Stomach (tissue), 8 donors: ENCODE measurements at regions not wholly inside any gene's neighbourhood (a gene's known extent, or its start where the extent isn't known, plus 50 kb on each side); places are given as distances from the start of the nearest gene placed in this dataset.

Experiments used
- DNase-seq, 2 donors: peaks; one replicate each; pipeline versions ENCODE4 v3.0.0 to v3.0.0-alpha.2; 2013 to 2019
- H3K27ac ChIP-seq, 5 donors: fragments of 200-600 bp in 4 of 5; sonication (generic) in 4 of 5; one replicate each; pipeline ENCODE4 v1.5.1; 2013 to 2019; ENCODE audit warnings: mild to moderate bottlenecking in 1 of 5, moderate library complexity in 1 of 5
- H3K27me3 ChIP-seq, 3 donors: fragments of 200-600 bp; sonication (generic); one replicate each; pipeline ENCODE4 v1.5.1; 2017 to 2019; ENCODE audit warnings: mixed run types in 1 of 3
- H3K36me3 ChIP-seq, 4 donors: fragments of 200-600 bp; sonication (generic); 1 replicate in 3 of 4; 2 replicates in 1 of 4; pipeline ENCODE4 v1.5.1; 2016 to 2019
- H3K4me1 ChIP-seq, 4 donors: fragments of 200-600 bp; sonication (generic); one replicate each; pipeline ENCODE4 v1.5.1; 2016 to 2019
- H3K4me3 ChIP-seq, 4 donors: fragments of 200-600 bp; sonication (generic) in 3 of 4; one replicate each; pipeline ENCODE4 v1.5.1; 2016 to 2019; ENCODE audit warnings: mild to moderate bottlenecking in 1 of 4
- H3K9me3 ChIP-seq, 4 donors: fragments of 200-600 bp; sonication (generic); one replicate each; pipeline ENCODE4 v1.5.1; 2016 to 2019
- CTCF ChIP-seq, 7 experiments: fragments of 450-650 bp in 4 of 7; fragments of 200-600 bp in 3 of 7; sonication (generic) in 3 of 7; IDR thresholded peaks; one replicate each; pipeline ENCODE4 v1.5.1; 2016 to 2019; ENCODE audit warnings: antibody characterized with exemption in 7 of 7, control low read depth in 2 of 7, mild to moderate bottlenecking in 1 of 7
- EP300 ChIP-seq: sonication (generic); formaldehyde crosslinking; IDR thresholded peaks from one replicate; pipeline ENCODE4 v1.6.1; 2017; ENCODE audit warnings: antibody characterized with exemption
- POLR2A ChIP-seq, 4 donors: fragments of 450-650 bp; IDR thresholded peaks; one replicate each; pipeline ENCODE4 v1.6.1; 2016; ENCODE audit warnings: antibody characterized with exemption in 4 of 4, control low read depth in 2 of 4, mild to moderate bottlenecking in 1 of 4, moderate library complexity in 1 of 4
- POLR2AphosphoS5 ChIP-seq, 3 donors: sonication (generic); formaldehyde crosslinking; IDR thresholded peaks; one replicate each; pipeline ENCODE4 v1.6.1; 2016; ENCODE audit warnings: antibody characterized with exemption in 3 of 3
- WGBS, 5 donors: extraction: QIAGEN DNeasy Blood & Tissue Kit in 3 of 5; methylation state at CpG; one replicate each; pipeline versions ENCODE4 v1.1.5 to v1.1.7; 2013 to 2018; 5-methylcytosine and 5-hydroxymethylcytosine counted together
- intact Hi-C: fragments of 100-400 bp; cut with DNase I; formaldehyde crosslinking; loops from one replicate; pipeline ENCODE4 v1.15.1; 2023; ENCODE audit warnings: low total_unique reads
- donor health status: healthy with polysubstance abuse.
- donor health status: Bipolar disorder and iron deficiency.
- donor health status: healthy.

DNA sequence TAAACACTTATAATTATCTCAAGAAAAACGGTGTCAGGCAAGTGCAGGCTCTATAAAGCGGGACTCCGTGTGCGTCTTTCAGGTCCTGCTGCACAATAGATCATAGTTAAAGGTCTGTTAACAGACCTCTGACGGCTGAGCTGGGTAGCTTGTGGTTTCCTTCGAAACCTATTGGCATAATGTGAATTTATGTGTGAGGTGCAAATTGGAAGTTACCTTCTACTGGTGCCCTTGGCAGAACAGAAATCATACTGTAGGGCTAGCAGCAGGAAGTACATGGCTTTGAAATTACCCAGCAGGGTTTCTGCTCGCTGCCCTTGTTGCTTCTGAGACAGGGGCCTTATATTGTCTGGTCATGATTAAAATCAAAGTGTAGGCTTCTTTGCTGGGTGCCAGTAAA is 216.4 kb upstream of the HAND2 start:
- DNase-seq = no peak
- 68 to 71% (median 69%) methylated on average over 7 of the region's 7 CpGs for WGBS, 5 donors
- no peak overlapping the region for H3K27ac ChIP-seq
- no peak for TF ChIP-seq POLR2A (IDR thresholded peaks at IDR 0.05)
- H3K4me3 ChIP-seq = no peak overlapping the region
- no peaks in the 10 kb centered on the region for H3K4me1 ChIP-seq
- intact Hi-C loops = no loop called here
- H3K9me3 ChIP-seq = no peaks in the 10 kb centered on the region
- no peaks in the 10 kb centered on the region for H3K27me3 ChIP-seq
- H3K36me3 ChIP-seq = no peaks in the 10 kb centered on the region

- H3K4me3 ChIP-seq = no peak overlapping the region
- WGBS, 5 donors = 72 to 82% (median 81%) methylated on average over 3 of the region's 3 CpGs
- H3K9me3 ChIP-seq = no peaks in the 10 kb centered on the region
- intact Hi-C loops = no loop called here
- no peak for DNase-seq
- no peaks in the 10 kb centered on the region for H3K4me1 ChIP-seq
- no peak for TF ChIP-seq CTCF (IDR thresholded peaks at IDR 0.05)
- TF ChIP-seq POLR2A (IDR thresholded peaks at IDR 0.05) = no peak
- TF ChIP-seq POLR2AphosphoS5 (IDR thresholded peaks at IDR 0.05) = no peak
- TF ChIP-seq EP300 = no peak
- H3K27me3 ChIP-seq = no peaks in the 10 kb centered on the region
- no peak overlapping the region for H3K27ac ChIP-seq
- no peaks in the 10 kb centered on the region for H3K36me3 ChIP-seq
These were observed 215.7 kb upstream of the HAND2 start for GRCh38 chr4:173745765-173746164.

DNA sequence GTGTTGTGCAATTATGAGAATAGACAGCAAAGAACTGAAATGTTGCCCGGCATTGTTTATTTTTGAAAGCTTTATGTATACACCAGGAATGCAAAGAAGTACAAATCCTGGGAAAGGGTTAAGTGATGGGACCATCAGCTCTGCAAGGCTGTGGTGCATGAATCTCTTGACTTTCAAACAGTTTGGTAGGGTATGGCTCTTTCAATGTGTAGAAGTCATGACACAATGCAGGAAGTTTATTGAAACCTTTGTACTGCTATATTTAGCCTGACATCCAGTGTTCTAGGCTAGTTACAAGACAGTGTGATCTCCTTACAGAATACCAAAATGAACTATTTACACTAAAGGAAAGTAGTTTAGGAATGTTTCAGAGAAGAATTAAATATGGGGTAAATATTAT is 206.8 kb upstream of the HAND2 start:
- H3K27me3 ChIP-seq = no peaks in the 10 kb centered on the region
- TF ChIP-seq EP300 (no peak), POLR2A (IDR thresholded peaks at IDR 0.05) (no peak), POLR2AphosphoS5 (IDR thresholded peaks at IDR 0.05) (no peak), CTCF (IDR thresholded peaks at IDR 0.05) (no peak)
- no peaks in the 10 kb centered on the region for H3K9me3 ChIP-seq
- H3K27ac ChIP-seq = no peak overlapping the region
- intact Hi-C loops = no loop called here
- H3K4me3 ChIP-seq = no peak overlapping the region
- WGBS, 5 donors = 50 to 75% (median 74%) methylated on average over 1 of the region's 1 CpG
- no peaks in the 10 kb centered on the region for H3K4me1 ChIP-seq
- DNase-seq = no peak
- H3K36me3 ChIP-seq = no peaks in the 10 kb centered on the region

GRCh38 chr4:173735585-173735984 is 205.6 kb upstream of the HAND2 start:
- no peak overlapping the region for H3K27ac ChIP-seq
- H3K27me3 ChIP-seq = no peaks in the 10 kb centered on the region
- H3K4me1 ChIP-seq = no peaks in the 10 kb centered on the region
- DNase-seq = no peak
- intact Hi-C loops = no loop called here
- 58 to 84% (median 59%) methylated on average over 4 of the region's 4 CpGs for WGBS, 5 donors
- H3K9me3 ChIP-seq = no peaks in the 10 kb centered on the region
- no peak overlapping the region for H3K4me3 ChIP-seq
- no peaks in the 10 kb centered on the region for H3K36me3 ChIP-seq
- no peak for TF ChIP-seq POLR2AphosphoS5 (IDR thresholded peaks at IDR 0.05)
- no peak for TF ChIP-seq EP300
- TF ChIP-seq POLR2A (IDR thresholded peaks at IDR 0.05) = no peak
- TF ChIP-seq CTCF (IDR thresholded peaks at IDR 0.05) = no peak

DNA sequence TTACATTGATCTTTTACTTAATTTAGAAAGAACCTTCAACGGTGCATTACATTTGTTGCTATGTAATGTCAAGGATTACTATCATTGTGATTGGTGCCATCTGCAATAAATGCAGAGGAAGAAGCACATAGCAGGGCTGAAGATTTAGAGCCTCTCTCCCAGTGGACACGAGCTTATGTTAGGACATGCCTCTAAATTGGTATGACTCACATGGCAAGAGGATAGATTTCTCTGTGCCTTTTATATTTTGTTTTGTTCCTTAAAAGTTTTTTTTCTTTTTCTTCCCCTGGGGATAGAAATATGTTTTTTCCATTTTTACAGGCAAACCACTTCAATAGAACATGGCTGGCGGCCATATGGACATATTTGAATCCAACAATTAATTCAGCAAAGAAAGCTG is 205.0 kb upstream of the HAND2 start:
- H3K27ac ChIP-seq = no peak overlapping the region
- intact Hi-C loops = no loop called here
- H3K9me3 ChIP-seq = no peaks in the 10 kb centered on the region
- no peaks in the 10 kb centered on the region for H3K27me3 ChIP-seq
- DNase-seq = no peak
- no peak overlapping the region for H3K4me3 ChIP-seq
- 66 to 78% (median 77%) methylated on average over 3 of the region's 3 CpGs for WGBS, 5 donors
- H3K36me3 ChIP-seq = no peaks in the 10 kb centered on the region
- TF ChIP-seq POLR2A (IDR thresholded peaks at IDR 0.05) = no peak
- no peak for TF ChIP-seq CTCF (IDR thresholded peaks at IDR 0.05)
- TF ChIP-seq POLR2AphosphoS5 (IDR thresholded peaks at IDR 0.05) = no peak
- TF ChIP-seq EP300 = no peak
- no peaks in the 10 kb centered on the region for H3K4me1 ChIP-seq
